A172 (cell line): ENCODE measurements at regions not wholly inside any gene's neighbourhood (a gene's known extent, or its start where the extent isn't known, plus 50 kb on each side); places are given as distances from the start of the nearest gene placed in this dataset.
"Not testable (repeated sequence)": the region's sequence is repeated elsewhere in the genome, so short reads cannot be mapped to it uniquely, and the experiment has no call there.

ENCODE experiments used
- DNase-seq: peaks from one replicate; pipeline ENCODE4 v3.0.0-alpha.2; 2015; ENCODE audit warnings: low spot score

DNA sequence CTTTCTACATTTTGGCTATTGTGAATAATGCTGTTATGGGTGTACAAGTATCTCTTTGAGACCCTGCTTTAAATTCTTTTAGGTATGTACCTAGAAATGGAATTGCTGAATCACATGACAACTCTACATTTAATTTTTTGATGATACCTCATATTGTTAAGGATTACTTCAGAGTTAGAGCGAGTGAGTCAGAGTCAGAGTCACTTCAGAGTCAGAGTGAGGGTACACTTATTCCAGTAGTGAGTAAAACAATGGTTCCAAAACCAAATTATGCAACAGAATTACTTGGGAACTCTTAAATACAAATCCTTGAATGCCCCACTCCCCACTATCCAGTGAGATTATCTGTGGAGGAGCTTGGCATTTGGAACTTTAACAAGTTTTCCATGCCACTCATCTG, 50.3 kb upstream of the SNRK start:
- DNase-seq, result no peak

DNA sequence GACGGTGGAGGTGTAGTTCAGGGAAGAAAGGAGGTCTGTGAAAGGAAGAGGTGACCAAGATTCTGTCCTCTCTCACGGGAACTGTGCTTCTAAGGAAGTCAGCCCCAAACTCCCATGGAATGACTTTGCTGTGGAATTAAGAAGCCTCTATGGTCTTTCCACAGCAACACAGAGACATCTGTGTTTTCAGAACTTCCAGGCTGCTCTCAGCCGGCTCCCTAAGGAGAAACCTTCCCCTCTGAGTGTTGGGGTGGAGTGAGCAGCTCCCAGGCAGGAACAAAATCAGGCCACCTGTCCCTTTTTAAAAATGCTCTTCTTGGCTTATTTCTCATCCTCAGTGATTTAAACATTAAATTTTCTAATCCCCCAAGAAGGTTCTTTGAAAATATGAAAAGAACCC, 53.3 kb upstream of the SNRK start:
- no peak for DNase-seq

GRCh38 chr3:43231276-43232000, 54.9 kb upstream of the SNRK start:
- DNase-seq, result peak; percentile 54

GRCh38 chr3:43229865-43230264, 56.5 kb upstream of the SNRK start:
- DNase-seq, result peak; percentile 9

DNA sequence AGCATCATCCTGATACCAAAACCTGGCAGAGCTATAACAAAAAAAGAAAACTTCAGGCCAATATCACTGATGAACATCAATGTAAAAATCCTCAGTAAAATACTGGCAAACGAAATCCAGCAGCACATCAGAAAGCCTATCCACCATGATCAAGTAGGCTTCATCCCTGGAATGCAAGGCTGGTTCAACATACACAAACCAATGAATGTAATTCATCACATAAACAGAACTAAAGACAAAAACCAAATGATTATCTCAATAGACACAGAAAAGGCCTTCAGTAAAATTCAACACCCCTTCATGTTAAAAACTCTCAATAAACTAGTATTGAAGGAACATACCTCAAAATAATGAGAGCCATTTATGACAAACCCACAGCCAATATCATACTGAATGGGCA, 58.7 kb upstream of the SNRK start:
- not testable (repeated sequence) for DNase-seq

DNA sequence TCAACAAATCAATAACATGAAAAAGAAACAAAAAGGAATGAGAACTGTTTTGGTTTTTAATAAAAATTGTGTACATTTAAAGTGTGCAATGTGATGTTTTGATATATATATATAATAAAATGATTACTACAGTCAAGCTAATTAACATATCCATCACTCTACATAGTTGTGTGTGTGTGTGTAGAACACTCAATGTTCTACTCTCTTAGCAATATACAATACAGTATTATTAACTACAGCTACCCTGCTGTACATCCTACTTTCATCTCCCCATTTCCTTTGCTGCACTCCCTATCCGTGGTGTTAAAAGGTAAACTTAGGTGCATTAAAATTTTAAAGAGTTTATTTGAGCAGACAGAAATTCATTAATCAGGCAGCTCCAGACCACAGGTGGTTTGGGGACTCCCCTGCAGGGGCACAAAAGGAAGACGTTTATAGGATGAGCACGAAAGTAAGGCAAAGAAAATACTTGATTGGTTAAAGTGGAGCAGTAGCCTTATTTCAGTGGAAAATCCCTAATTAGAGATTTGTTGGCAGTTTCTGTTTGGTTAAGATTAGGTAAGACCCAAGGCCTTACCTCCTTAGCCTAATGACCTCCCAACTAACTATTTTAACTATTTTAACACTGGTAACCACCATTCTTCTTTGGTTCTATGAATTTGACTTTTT, 61.8 kb upstream of the SNRK start:
- DNase-seq, result no peak

- DNase-seq, result no peak
Observed at GRCh38 chr3:43223670-43224364, 62.5 kb upstream of the SNRK start.

GRCh38 chr3:43222590-43222989, 63.8 kb upstream of the SNRK start:
- no peak for DNase-seq

DNA sequence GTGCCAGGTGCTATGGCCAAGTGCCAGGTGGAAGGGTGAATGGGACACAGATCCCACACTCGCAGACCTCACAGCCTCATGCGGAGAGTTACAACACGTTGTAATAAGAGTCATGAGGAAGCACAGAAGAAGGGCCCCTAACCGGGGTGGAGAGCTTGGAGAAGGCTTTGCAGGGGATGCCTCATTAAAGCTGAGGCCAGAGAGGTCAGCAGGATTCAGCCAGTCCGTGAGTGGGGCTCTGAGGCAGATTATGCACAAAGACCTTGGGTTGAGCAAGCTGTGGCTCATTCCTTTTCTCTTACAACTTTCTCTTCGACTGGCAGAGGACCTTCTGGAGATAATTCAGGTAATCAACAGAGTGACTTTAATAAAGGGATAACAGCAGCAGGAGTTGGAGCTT, 65.3 kb upstream of the SNRK start:
- no peak for DNase-seq

DNA sequence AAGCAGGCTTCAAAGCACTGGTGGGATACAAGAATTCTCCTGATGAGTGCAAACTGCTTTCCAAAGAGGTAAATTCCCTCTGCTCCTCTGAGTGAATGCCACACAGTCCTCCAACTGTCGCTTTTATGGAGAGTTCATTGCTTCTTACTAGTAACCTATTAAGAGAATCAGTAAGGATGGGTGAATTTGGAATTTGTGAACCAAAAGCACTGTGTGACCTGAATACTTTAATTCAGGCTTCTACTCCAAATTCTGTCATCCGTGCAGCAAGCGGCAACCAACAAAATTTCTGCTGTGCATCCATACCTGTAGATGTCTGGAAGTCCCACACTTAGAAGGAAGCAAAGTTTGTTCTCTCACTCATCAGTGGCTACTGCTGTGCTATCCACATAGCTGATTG, 66.7 kb upstream of the SNRK start:
- DNase-seq, result no peak

DNA sequence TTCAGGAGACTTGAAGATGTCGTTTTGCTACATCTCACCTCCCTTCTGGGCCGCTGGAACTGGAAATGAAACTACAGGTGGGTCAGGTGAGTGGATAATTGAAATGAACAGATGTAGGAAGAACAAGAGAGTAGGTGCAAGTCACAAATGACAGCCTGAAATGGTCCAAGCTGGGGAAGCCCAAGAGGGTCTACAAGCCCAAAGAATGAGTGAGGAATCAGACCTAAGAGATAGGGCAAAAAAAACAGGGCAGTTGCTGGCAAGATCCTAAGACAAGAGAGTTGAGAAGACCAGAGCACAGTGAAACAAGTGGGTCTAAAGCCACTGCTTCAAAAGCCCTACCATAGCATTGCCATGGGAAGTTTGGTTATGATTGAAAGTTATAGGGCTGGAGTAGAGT, 67.4 kb upstream of the SNRK start:
- no peak for DNase-seq

- no peak for DNase-seq
Observed at GRCh38 chr3:43218156-43218555, 68.2 kb upstream of the SNRK start.

- peak; percentile 31 for DNase-seq
Observed at GRCh38 chr3:43217633-43218032, 68.7 kb upstream of the SNRK start.

GRCh38 chr3:43217206-43217605, 69.1 kb upstream of the SNRK start:
- no peak for DNase-seq

DNA sequence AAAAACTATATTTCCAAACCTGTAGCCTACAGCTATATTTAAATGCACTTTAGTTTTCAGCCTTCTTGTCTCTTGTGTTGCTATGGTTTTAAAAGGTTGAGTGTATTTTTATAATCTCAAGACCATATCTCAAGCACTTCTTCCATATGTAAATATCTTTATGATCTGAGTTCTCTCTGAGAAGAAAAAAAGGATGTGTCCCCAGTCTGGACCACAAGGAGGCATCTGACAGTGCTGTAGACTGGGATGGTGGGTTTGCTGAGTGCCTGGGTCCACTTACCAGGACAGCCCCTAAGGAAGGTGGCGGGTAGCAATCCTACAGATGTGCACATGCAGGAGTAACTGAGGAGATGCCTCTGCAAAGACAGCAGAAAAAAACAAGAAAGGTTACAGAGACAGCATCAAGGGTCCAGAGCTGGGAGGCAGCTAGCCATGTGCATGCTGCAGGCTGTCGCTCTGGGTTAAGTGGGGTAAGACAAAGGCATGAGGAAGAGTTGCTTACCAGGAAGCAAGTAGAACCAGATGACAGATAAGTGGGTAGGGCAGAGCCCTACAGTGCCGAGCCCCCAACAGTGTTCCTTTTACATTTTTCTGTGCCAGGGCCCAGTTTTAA, 70.6 kb upstream of the SNRK start:
- no peak for DNase-seq

- no peak for DNase-seq
Observed at GRCh38 chr3:43215138-43215537, 71.2 kb upstream of the SNRK start.

- DNase-seq, result peak; percentile 37
Observed at GRCh38 chr3:43214616-43215015, 71.7 kb upstream of the SNRK start.

- no peak for DNase-seq
Observed at GRCh38 chr3:43213631-43214030, 72.7 kb upstream of the SNRK start.

- DNase-seq, result no peak
Observed at GRCh38 chr3:43212914-43213611, 73.3 kb upstream of the SNRK start.

GRCh38 chr3:43211681-43212080, 74.7 kb upstream of the SNRK start:
- DNase-seq, result no peak

DNA sequence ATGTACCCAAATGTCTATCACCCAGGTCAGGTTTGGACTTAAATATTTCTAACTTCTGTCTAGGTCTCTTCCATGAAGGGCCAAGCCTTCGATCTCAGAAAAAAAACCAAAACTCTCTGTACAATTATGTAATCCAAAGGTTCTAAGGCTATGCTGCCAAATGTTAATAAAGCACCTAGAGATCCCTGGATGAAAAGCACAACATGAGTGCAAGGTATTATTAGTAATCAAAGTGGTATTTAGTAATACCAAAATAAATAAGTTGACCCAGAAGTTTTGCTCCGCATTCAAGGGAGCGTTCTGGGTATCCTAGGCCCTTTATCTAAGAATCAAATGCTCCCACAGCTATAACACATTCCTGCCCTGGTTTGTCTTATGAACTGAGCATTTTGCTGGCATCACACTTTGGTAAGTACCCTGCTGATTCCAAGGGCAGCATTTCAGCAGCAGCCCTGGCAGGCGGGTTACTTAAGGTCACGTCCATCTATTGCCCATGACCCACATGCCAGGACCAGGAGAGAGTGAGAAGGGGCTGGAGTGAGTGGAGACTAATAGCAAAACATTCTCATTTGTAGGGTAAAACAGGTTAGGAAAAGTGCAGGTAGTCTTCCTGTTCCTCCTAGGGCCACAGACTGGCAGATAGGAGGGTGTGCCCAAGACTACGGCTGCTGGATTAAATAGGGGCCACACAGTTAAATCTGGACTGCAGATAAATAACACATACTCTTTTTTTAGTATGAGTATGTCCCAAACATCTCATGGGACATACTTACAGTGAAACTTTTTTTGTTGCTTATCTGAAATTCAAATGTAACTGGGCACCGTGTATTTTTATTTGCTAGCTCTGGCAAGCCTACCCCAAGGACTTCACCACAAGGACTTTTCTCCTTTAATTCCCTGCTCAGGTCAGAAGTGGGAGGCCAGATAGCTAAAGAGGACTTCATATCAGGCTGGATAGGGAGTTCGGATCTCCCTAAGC, 76.0 kb upstream of the SNRK start:
- no peak for DNase-seq
